ENCODE measurements at regions not wholly inside any gene's neighbourhood (a gene's known extent, or its start where the extent isn't known, plus 50 kb on each side); places are given as distances from the start of the nearest gene placed in this dataset.

DNA sequence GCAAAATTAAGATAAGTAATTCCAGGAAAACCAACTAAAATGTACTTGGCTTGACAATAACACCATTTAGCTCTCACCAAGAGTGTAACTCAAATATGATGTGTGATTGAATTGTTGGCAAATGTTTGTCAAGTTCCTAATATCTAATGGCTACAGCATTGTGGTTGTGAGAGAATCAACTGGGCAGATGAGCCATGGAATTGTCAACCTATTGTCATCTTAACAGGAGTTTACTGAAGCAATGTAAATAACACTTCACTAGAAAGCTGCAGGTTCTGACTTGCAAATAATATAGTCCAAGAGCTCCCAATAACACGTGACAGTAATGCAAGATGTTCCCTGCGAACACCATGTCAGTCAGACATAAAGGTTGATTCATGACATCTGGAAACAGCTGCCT, 495.2 kb upstream of the MEIS1 start:
- ChIA-PET CTCF (ENCODE audit: low intra/inter-chr PET ratio, low total read pairs) (no interaction called here), POLR2A (no interaction called here)
- TF ChIP-seq POLR2AphosphoS5 (IDR thresholded peaks at IDR 0.05; ENCODE audit: low read depth, low read length), result no peak
- no TSS peak for BruUV-seq (replicated peaks)
- no peak for FAIRE-seq
- H3K36me3 ChIP-seq (replicated peaks in 1 of 2; ENCODE audit: control insufficient read depth in 1 of 2, insufficient read depth in 2 of 2, low read length in 2 of 2), result no peaks in the 10 kb centered on the region
- in situ Hi-C loops (cut with HindIII; ENCODE audit: extremely low pct_ligation_motif_present, low pct_unique_long_range_greater_than_20kb) (no loop called here), intact Hi-C loops (cut with micrococcal nuclease; ENCODE audit: unreplicated experiment) (no loop called here)
- no peak for DNase-seq (ENCODE audit: low spot score)
- no peaks in the 10 kb centered on the region for H3K79me2 ChIP-seq (ENCODE audit: insufficient read depth, low read length)
- no peak overlapping the region for H3K9ac ChIP-seq (ENCODE audit: insufficient read depth, low read depth, low read length)
- no peak for ATAC-seq
- no peaks in the 10 kb centered on the region for H3K27me3 ChIP-seq (ENCODE audit: control insufficient read depth in 1 of 2, insufficient read depth in 2 of 2, low read length in 2 of 2)
- H3K27ac ChIP-seq (ENCODE audit: extremely low read length, insufficient read depth, low read length), result no peak overlapping the region
- H3K4me1 ChIP-seq (ENCODE audit: insufficient read depth, low read length), result no peaks in the 10 kb centered on the region
- H4K20me1 ChIP-seq (ENCODE audit: insufficient read depth, low read length), result no peaks in the 10 kb centered on the region
- no peak overlapping the region for H3K4me2 ChIP-seq (ENCODE audit: low read depth, low read length)
- H3K4me3 ChIP-seq (replicated peaks in 1 of 3; ENCODE audit: insufficient read depth in 1 of 3, low read depth in 2 of 3, low read length in 3 of 3), result no peak overlapping the region
- WGBS (ENCODE audit: low lambda C conversion rate), result 2% methylated on average over 2 of the region's 2 CpGs
- no peak overlapping the region for H2AFZ ChIP-seq (ENCODE audit: low read length)
- H3K9me3 ChIP-seq (ENCODE audit: low read length), result no peaks in the 10 kb centered on the region

DNA sequence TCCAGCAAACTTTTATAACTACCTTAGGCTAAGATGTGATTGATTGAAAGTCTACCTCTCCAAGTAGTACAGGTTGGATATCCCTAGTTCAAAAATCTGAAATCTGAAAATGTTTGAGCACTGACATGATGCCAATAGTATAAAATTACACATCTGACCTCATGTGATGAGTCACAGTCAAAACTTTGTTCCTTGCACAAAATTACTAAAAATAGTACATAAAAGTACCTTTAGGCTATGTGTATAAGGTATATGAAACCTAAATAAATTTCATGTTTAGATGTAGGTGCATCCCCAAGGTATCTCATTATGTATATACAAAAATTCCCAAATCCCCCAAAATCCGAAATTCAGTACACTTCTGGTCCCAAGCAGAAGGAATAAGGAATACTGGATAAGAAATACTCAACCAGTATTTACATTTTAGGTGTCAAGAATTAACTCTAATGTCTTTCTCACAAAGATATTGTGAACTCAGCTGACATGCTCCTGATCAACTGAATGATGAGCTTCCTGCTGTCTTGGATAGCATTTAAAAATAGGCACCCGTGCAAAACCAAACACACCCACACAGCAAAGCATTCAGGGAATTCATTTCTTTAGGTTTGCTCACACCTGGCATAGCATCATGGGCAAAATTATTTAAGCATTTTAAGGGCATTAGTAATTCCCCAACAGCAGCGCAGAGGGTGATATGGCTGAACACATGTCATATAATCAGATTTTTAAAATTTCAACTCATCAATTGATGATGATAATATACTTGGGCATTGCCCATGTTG, 497.4 kb upstream of the MEIS1 start:
- Histone ChIP-seq H3K4me1 (ENCODE audit: insufficient read depth, low read length) (no peaks in the 10 kb centered on the region), H3K4me3 (replicated peaks in 1 of 3; ENCODE audit: insufficient read depth in 1 of 3, low read depth in 2 of 3, low read length in 3 of 3) (no peak overlapping the region), H3K4me2 (ENCODE audit: low read depth, low read length) (no peak overlapping the region), H4K20me1 (ENCODE audit: insufficient read depth, low read length) (no peaks in the 10 kb centered on the region), H2AFZ (ENCODE audit: low read length) (no peak overlapping the region), H3K36me3 (replicated peaks in 1 of 2; ENCODE audit: control insufficient read depth in 1 of 2, insufficient read depth in 2 of 2, low read length in 2 of 2) (no peaks in the 10 kb centered on the region), H3K9ac (ENCODE audit: insufficient read depth, low read depth, low read length) (no peak overlapping the region), H3K9me3 (ENCODE audit: low read length) (no peaks in the 10 kb centered on the region), H3K27ac (ENCODE audit: extremely low read length, insufficient read depth, low read length) (no peak overlapping the region), H3K79me2 (ENCODE audit: insufficient read depth, low read length) (no peaks in the 10 kb centered on the region), H3K27me3 (ENCODE audit: control insufficient read depth in 1 of 2, insufficient read depth in 2 of 2, low read length in 2 of 2) (no peaks in the 10 kb centered on the region)
- in situ Hi-C loops (cut with HindIII; ENCODE audit: extremely low pct_ligation_motif_present, low pct_unique_long_range_greater_than_20kb) (no loop called here), intact Hi-C loops (cut with micrococcal nuclease; ENCODE audit: unreplicated experiment) (no loop called here)
- BruUV-seq (replicated peaks), result no TSS peak
- TF ChIP-seq, protein P1, sequence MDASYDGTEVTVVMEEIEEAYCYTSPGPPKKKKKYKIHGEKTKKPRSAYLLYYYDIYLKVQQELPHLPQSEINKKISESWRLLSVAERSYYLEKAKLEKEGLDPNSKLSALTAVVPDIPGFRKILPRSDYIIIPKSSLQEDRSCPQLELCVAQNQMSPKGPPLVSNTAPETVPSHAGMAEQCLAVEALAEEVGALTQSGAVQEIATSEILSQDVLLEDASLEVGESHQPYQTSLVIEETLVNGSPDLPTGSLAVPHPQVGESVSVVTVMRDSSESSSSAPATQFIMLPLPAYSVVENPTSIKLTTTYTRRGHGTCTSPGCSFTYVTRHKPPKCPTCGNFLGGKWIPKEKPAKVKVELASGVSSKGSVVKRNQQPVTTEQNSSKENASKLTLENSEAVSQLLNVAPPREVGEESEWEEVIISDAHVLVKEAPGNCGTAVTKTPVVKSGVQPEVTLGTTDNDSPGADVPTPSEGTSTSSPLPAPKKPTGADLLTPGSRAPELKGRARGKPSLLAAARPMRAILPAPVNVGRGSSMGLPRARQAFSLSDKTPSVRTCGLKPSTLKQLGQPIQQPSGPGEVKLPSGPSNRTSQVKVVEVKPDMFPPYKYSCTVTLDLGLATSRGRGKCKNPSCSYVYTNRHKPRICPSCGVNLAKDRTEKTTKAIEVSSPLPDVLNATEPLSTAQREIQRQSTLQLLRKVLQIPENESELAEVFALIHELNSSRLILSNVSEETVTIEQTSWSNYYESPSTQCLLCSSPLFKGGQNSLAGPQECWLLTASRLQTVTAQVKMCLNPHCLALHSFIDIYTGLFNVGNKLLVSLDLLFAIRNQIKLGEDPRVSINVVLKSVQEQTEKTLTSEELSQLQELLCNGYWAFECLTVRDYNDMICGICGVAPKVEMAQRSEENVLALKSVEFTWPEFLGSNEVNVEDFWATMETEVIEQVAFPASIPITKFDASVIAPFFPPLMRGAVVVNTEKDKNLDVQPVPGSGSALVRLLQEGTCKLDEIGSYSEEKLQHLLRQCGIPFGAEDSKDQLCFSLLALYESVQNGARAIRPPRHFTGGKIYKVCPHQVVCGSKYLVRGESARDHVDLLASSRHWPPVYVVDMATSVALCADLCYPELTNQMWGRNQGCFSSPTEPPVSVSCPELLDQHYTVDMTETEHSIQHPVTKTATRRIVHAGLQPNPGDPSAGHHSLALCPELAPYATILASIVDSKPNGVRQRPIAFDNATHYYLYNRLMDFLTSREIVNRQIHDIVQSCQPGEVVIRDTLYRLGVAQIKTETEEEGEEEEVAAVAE (CRISPR knock-in tag; IDR thresholded peaks at IDR 0.05; ENCODE audit: borderline replicate concordance), result no peak
- TF ChIP-seq CREB1 (IDR thresholded peaks at IDR 0.05) (peak; percentile 20; the same call in 1 of the 2 replicates), CREB1 (CRISPR knock-in tag; IDR thresholded peaks at IDR 0.05) (no peak)
- POLR2A ChIA-PET, result no interaction called here
- ATAC-seq, result no peak
- FAIRE-seq, result no peak
- CTCF ChIA-PET (ENCODE audit: low intra/inter-chr PET ratio, low total read pairs), result no interaction called here
- WGBS (ENCODE audit: low lambda C conversion rate), result 26% methylated on average over 3 of the region's 3 CpGs
- DNase-seq (ENCODE audit: low spot score), result no peak
